Activated CD4-positive, alpha-beta T cell treated with anti-CD3 and anti-CD28 coated beads, Interleukin-2, amount 10 ng/mL, durations not matched to agents 24 days and 14 days (primary cell): ENCODE measurements at regions not wholly inside any gene's neighbourhood (a gene's known extent, or its start where the extent isn't known, plus 50 kb on each side); places are given as distances from the start of the nearest gene placed in this dataset.

Experiments
- DNase-seq: peaks from one replicate; pipeline ENCODE4 v3.0.0; 2022
- H3K27ac Mint-ChIP-seq: one replicate; pipeline ENCODE4 v1.8.0; 2022; ENCODE audit warnings: mild to moderate bottlenecking, mixed read lengths
- H3K27me3 Mint-ChIP-seq: one replicate; pipeline ENCODE4 v1.8.0; 2022; ENCODE audit warnings: mixed read lengths
- H3K36me3 Mint-ChIP-seq: one replicate; pipeline ENCODE4 v1.8.0; 2022; ENCODE audit warnings: low read depth, mild to moderate bottlenecking, mixed read lengths
- H3K4me1 Mint-ChIP-seq: one replicate; pipeline ENCODE4 v1.8.0; 2021; ENCODE audit warnings: mixed read lengths
- H3K4me3 Mint-ChIP-seq: one replicate; pipeline ENCODE4 v1.8.0; 2022; ENCODE audit warnings: mild to moderate bottlenecking, moderate library complexity, mixed read lengths
- H3K9me3 Mint-ChIP-seq: one replicate; pipeline ENCODE4 v1.8.0; 2021; ENCODE audit warnings: mixed read lengths
- intact Hi-C: fragments of 100-400 bp; cut with micrococcal nuclease; formaldehyde crosslinking; loops from one replicate; pipeline ENCODE4 v1.15.1; 2023

DNA sequence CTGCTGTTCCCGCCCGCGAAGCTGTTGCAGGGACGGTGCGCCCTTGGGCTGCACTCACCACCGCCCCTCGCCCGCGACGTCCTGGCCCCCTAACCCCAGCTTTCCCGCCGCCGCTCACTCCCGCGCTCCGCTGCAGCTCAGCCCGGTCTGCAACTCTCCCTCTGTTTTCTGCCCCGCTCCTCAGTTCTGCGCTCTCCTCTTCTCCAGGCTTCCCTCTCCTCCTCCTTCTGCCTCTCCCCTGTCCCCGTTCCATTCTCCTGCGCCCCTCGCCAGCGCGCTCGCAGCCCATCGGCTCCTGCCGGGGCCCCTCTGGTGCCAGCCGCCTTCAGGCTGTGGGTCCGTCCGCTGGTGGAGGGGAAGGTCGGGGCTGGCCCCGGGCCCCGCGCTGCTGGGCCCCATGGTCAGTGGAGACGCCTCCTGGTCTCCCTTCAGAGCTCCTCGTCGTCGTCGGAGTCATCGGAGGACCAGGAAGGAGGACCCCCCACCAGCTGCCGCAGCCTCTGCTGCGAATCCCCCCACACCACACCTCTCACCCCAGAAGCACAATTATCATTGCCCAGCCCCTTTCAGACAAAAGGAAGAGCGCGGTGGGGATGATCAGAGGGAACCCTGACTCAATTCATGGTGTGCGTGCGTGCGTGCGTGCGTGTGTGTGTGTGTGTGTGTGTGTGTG, 223.2 kb upstream of the FOXF1 start:
- Mint-ChIP-seq H3K4me1 (no peaks in the 10 kb centered on the region), H3K36me3 (no peaks in the 10 kb centered on the region), H3K4me3 (no peak overlapping the region), H3K27ac (no peak overlapping the region), H3K9me3 (no peaks in the 10 kb centered on the region), H3K27me3 (peaks cover 63% of the 10 kb centered on the region)
- DNase-seq: no peak
- intact Hi-C loops: loop anchor here (5.0 kb wide), 1 partner anchor 225 kb away; the partner anchor contains the start of gene FOXF1

DNA sequence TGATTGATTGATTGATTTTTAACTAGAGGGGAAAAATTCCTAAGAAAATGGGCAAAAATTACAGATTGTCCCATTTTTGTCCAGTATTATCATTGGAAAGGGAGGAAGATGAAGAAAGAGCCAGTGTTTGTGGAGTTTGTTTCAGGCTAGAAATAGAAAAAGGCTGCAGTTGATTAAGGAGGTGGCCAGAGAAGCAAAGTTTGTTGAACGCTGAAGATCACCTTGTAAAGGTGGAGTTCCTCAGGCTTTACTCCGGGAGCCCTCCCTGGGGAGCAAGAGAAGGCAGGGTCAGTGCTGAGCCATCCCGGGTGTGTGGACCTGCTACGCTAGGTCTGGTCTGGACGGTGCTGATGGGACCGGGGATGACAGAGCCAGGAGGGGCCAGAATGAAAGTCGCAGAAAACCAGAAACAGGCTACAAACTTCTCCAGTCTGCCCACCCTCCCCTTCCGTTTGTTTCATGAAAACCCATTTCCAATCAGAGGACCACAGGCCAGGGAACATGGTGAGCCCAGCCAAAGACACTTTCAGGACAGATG, 222.6 kb upstream of the FOXF1 start:
- no peaks in the 10 kb centered on the region for H3K36me3 Mint-ChIP-seq
- no peak overlapping the region for H3K27ac Mint-ChIP-seq
- no peaks in the 10 kb centered on the region for H3K9me3 Mint-ChIP-seq
- H3K4me1 Mint-ChIP-seq: no peaks in the 10 kb centered on the region
- peaks cover 67% of the 10 kb centered on the region for H3K27me3 Mint-ChIP-seq
- no peak overlapping the region for H3K4me3 Mint-ChIP-seq
- intact Hi-C loops: loop anchor here (5.0 kb wide), 1 partner anchor 225 kb away; the partner anchor contains the start of gene FOXF1
- DNase-seq: no peak

DNA sequence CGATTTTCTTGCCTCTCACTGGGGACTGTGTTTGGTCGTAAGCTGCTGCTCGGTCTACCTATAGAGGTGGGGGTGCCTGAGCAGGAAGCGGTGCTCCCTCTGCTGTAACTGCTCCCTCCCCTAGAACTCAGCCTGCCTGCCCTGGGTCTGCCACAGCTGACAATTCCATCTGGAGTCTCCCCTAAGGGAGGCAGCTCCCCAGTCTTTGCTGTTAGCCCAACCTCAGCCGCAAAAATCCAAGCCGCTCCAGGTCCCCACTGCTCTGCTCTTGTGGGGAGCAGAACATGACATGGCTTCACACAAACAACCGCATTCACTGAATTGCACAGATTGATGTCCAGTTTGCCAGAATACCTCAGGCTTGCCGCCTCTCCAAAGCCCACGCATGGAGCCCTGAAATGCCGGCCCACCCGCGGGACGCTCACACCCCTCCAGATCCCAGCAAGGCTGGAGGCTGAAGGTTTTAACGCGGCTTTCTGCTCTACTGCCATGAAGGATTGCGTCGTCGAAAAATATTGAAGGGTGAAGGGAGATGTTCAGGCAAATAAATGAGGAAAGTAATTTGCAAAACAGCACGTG, 221.5 kb upstream of the FOXF1 start:
- Mint-ChIP-seq H3K4me1 (no peaks in the 10 kb centered on the region), H3K27ac (no peak overlapping the region), H3K9me3 (no peaks in the 10 kb centered on the region), H3K4me3 (no peak overlapping the region), H3K27me3 (peaks cover 70% of the 10 kb centered on the region), H3K36me3 (no peaks in the 10 kb centered on the region)
- DNase-seq: no peak
- intact Hi-C loops: loop anchor here (5.0 kb wide), 1 partner anchor 223 kb away; the partner anchor contains the start of gene FOXF1

DNA sequence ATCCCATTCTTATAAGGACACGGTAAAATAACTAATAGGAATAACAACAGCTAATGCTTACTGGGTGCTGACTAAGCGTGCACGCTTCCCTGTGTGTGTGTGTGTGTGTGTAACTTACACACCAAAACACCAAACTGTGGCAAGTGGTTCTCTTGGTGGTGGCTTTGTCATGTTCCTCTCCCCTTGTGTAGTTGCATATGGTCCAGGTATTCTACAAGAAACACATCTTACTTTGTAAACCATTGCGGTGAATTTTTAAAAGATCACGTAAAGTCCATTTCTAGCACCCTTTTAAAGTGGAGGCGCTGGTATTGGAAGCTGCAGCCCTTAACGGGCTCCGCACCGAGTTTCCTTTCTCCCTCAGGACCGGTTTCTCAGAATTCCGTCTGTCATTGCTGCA, 221.0 kb upstream of the FOXF1 start:
- intact Hi-C loops: loop anchor here (5.0 kb wide), 1 partner anchor 223 kb away; the partner anchor contains the start of gene FOXF1
- Mint-ChIP-seq H3K36me3 (no peaks in the 10 kb centered on the region), H3K9me3 (no peaks in the 10 kb centered on the region), H3K4me3 (no peak overlapping the region), H3K27ac (no peak overlapping the region), H3K4me1 (no peaks in the 10 kb centered on the region), H3K27me3 (peaks cover 72% of the 10 kb centered on the region)
- DNase-seq: no peak

DNA sequence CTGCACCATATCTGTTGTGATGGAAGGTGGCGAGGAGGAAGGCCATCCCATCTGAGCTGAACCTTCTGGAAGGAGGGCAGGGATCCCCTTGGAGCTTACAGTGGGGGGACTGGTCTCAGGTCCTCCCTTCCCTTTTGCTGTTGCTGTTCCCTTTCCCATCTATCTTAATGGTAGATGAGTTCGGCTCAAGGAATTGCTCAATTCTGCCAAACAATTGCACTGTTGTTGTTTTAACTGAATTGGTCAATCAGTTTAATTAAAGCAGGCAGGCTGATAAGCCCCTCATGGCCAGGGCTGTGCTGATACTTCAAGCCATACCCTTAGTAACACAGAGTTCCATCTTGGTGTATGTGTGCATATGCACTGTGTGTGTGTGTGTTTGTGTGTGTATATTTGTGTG, 220.4 kb upstream of the FOXF1 start:
- H3K9me3 Mint-ChIP-seq: no peaks in the 10 kb centered on the region
- no peaks in the 10 kb centered on the region for H3K4me1 Mint-ChIP-seq
- H3K27ac Mint-ChIP-seq: no peak overlapping the region
- no peaks in the 10 kb centered on the region for H3K36me3 Mint-ChIP-seq
- no peak overlapping the region for H3K4me3 Mint-ChIP-seq
- intact Hi-C loops: loop anchor here (5.0 kb wide), 1 partner anchor 222 kb away; the partner anchor contains the start of gene FOXF1
- H3K27me3 Mint-ChIP-seq: peaks cover 69% of the 10 kb centered on the region
- DNase-seq: no peak

DNA sequence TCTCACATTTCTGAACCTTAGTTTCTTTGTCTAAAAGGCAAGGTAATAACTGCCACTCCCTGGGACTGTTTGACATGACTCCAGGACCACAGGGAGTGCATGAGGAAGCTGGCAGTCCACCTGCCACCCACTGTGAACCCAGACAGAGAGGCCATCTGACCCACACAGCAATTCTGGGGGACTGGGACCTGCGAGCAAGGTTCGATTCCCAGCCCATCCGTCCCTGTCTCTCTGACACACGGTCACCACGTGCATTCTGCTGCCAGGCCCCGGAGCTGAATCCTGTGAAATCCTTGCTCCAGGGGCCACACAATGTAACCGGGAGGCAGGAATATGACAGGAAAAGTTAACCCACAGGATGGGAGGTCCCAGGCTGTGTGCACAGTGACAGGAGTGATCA, 218.8 kb upstream of the FOXF1 start:
- intact Hi-C loops: no loop called here

DNA sequence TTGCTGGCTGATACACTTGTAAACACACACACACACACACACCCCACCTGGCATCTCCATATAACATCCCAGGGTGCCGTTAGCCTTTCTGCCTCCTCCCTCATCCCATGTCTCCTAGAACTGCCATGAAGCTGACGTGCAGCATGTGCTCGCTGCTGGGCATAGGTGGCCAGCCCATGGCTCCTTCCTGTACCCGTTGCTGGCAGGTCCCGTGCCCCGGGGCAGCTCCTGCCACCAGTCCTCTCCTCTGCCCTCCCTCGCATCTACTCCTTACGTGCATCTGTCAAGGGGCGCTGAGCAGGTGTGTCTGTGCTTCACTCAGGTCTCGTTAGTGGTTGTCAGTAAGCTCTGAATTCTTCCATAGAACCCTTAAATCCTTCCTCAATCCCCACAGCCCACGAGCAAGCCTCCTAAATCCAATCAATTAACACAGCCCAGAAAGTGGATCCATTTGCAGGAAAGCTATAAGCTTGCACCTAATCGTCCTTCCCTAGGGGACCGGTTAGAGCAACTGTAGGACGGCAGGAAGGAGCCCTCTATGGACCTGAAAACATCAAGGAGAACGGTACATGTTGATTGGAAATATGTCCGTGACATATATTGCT, 218.1 kb upstream of the FOXF1 start:
- Mint-ChIP-seq H3K27ac (no peak overlapping the region), H3K4me1 (no peaks in the 10 kb centered on the region), H3K9me3 (no peaks in the 10 kb centered on the region), H3K27me3 (peaks cover 65% of the 10 kb centered on the region), H3K36me3 (no peaks in the 10 kb centered on the region), H3K4me3 (no peak overlapping the region)
- intact Hi-C loops: no loop called here
- no peak for DNase-seq

More for the DNA sequence above, 218.8 kb upstream of the FOXF1 start:
- no peaks in the 10 kb centered on the region for H3K9me3 Mint-ChIP-seq
- peaks cover 64% of the 10 kb centered on the region for H3K27me3 Mint-ChIP-seq
- DNase-seq: no peak
- no peak overlapping the region for H3K27ac Mint-ChIP-seq
- no peaks in the 10 kb centered on the region for H3K4me1 Mint-ChIP-seq
- no peak overlapping the region for H3K4me3 Mint-ChIP-seq
- H3K36me3 Mint-ChIP-seq: no peaks in the 10 kb centered on the region

DNA sequence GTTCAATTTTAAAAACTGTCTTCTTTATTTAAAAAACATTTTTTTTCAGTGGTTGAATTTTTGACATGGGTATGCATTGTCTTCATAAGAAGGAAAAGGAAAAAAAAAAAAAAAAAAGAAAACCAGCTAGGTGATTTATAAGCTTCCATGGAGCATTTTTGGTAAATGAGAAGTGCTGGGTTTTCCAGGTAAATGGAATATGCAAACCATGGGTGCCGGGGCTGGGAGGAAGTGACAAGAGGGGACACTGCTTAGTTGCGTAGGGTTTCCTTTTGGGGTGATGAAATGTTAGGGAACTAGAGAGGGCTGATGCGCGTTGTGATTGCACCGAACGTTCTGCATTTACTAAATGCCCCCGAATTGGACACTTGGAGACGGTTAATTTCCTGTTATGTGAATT, 217.4 kb upstream of the FOXF1 start:
- Mint-ChIP-seq H3K9me3 (no peaks in the 10 kb centered on the region), H3K4me3 (no peak overlapping the region), H3K36me3 (no peaks in the 10 kb centered on the region), H3K27me3 (peaks cover 64% of the 10 kb centered on the region), H3K4me1 (no peaks in the 10 kb centered on the region), H3K27ac (no peak overlapping the region)
- no peak for DNase-seq
- intact Hi-C loops: no loop called here

DNA sequence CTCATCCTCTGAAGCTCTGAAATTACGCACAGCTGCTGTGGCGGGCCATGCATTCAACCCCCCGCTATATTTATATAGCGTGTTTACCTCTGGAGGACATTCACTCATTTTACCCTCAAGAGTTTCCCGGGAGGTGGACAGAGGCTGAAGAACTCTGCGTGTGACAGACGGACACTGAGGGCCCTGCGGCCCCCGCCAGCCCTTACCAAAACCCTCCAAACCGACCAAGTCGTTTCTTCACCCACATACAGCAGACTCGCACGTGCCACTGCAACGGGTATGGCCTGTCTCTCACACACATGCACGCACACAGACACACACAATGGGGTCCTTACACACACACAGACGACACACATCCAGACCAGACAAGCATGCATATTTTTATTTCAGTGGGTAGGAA, 216.4 kb upstream of the FOXF1 start:
- no peak overlapping the region for H3K4me3 Mint-ChIP-seq
- no peak overlapping the region for H3K27ac Mint-ChIP-seq
- no peak for DNase-seq
- no peaks in the 10 kb centered on the region for H3K9me3 Mint-ChIP-seq
- H3K27me3 Mint-ChIP-seq: peaks cover 63% of the 10 kb centered on the region
- no peaks in the 10 kb centered on the region for H3K4me1 Mint-ChIP-seq
- no peaks in the 10 kb centered on the region for H3K36me3 Mint-ChIP-seq
- intact Hi-C loops: no loop called here

DNA sequence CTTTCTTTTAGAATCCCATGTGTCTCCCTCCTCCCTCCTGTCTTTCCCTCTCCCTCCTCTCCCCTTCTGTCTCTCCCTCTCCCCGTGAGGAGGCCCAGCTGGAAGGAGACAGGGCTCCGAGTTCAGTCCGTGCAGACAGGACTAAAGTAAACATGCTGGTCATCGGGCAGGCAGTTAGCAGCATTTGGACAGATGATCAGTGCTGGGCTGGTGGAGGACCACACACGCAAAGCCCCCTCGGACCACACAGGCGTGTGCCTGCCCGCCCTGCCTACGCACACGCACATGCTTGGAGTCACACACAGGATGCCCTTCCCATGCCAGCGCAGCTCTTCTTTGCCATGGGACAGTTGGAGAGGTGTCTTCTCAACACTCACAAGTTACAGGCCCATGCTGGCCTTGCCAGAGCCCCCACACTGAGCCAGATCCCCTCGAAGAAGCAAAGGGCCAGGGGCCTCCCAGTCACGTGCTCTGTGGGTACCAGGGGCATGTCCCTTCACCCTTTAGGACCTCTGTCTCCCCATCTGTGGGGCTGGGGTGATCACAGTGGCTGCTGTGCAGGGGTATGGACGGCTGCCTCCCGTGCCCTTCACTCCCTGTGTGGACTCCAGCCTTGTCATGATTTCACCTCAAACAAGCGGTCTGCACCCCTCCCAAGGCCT, 215.7 kb upstream of the FOXF1 start:
- Mint-ChIP-seq H3K4me1 (no peaks in the 10 kb centered on the region), H3K27me3 (peaks cover 61% of the 10 kb centered on the region), H3K36me3 (no peaks in the 10 kb centered on the region), H3K9me3 (no peaks in the 10 kb centered on the region), H3K27ac (no peak overlapping the region), H3K4me3 (no peak overlapping the region)
- no peak for DNase-seq
- intact Hi-C loops: no loop called here

DNA sequence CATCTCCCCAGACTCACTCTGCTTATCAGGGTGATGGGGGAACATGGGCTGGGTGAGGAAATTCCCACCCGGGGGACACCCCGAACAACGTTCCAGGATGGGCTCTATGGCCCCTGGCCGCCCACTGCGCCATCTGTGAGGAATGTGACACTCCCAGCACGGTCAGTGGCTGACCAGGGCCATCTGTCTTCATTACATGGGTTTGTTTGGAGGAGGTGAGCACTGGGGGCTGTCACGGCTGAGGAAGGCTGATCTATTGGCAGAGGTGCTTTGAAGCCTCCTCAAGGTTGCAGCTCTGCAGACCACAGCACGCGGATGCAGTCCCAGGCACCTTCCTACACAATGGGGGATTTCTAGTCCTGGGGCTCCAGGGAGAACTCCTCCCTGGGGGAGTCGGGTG, 214.1 kb upstream of the FOXF1 start:
- Mint-ChIP-seq H3K27ac (no peak overlapping the region), H3K9me3 (no peaks in the 10 kb centered on the region), H3K36me3 (no peaks in the 10 kb centered on the region), H3K4me3 (no peak overlapping the region), H3K27me3 (peaks cover 55% of the 10 kb centered on the region), H3K4me1 (no peaks in the 10 kb centered on the region)
- intact Hi-C loops: no loop called here
- DNase-seq: no peak

DNA sequence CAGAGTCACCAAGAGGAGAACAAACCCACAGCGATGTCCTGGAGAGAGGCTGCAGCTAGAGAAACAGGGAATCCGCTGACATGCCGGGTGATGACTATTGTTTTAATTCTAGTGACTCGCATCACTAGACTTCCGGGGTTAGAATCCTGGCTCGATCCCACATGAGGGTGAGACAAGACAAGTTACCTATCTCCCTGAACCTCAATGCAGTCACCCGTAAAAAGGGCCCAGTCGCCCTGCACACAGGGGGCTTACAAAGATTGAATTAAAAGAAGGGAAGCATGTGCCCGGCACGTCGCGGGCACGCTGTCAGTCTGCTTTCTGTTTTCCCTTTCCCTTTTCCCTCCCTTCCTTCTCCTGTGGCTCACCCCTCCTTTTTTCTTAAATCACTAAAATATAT, 212.9 kb upstream of the FOXF1 start:
- peaks cover 61% of the 10 kb centered on the region for H3K27me3 Mint-ChIP-seq
- no peak overlapping the region for H3K27ac Mint-ChIP-seq
- H3K4me1 Mint-ChIP-seq: no peaks in the 10 kb centered on the region
- H3K36me3 Mint-ChIP-seq: no peaks in the 10 kb centered on the region
- no peaks in the 10 kb centered on the region for H3K9me3 Mint-ChIP-seq
- intact Hi-C loops: no loop called here
- H3K4me3 Mint-ChIP-seq: no peak overlapping the region
- DNase-seq: no peak

DNA sequence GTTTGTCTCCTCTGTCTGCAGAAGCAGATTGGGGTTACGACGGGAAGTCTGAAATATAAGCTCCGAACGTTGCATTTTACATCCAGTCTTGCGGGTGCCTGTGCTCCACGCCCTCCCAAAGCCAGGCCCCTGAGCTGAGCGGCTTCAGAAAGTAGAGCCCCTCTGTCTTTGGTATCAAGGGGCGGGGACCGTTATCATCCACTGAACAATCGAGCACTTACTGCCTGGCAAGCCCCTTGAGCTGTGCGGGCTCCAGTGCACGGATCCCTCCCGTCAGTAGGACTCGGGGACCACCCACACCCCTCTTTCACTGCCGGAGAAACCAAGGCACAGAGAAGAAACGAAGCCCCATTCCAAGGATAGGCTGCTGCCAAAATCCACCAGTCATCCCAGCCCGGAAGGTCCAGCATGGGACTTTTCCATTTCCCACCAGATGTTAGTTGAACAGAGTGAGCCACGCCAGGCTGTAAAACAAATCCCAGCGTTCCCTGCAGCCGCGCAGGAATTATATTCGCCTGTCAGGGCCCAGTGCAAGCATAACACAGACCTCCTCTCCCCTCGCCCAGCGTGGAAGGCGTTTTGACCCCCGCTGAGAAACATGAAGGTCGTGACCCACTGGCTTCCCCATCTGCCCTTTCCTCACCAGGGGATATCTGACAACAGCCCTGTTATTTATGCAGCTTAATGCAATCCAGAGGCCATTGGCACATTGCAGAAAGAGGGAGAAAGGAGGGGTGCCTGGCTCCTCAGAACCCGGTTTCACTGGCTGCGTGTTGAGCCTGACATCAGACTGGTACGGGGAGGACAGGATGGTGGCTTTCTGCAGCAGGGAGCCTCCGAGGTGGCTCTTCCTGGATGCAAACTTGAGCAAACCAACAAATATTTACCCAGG, 212.2 kb upstream of the FOXF1 start:
- H3K9me3 Mint-ChIP-seq: no peaks in the 10 kb centered on the region
- DNase-seq: no peak
- H3K4me1 Mint-ChIP-seq: no peaks in the 10 kb centered on the region
- no peaks in the 10 kb centered on the region for H3K36me3 Mint-ChIP-seq
- intact Hi-C loops: no loop called here
- H3K4me3 Mint-ChIP-seq: no peak overlapping the region
- H3K27me3 Mint-ChIP-seq: peaks cover 60% of the 10 kb centered on the region
- no peak overlapping the region for H3K27ac Mint-ChIP-seq
